ENCODE measurements at regions not wholly inside any gene's neighbourhood (a gene's known extent, or its start where the extent isn't known, plus 50 kb on each side); places are given as distances from the start of the nearest gene placed in this dataset.

DNA sequence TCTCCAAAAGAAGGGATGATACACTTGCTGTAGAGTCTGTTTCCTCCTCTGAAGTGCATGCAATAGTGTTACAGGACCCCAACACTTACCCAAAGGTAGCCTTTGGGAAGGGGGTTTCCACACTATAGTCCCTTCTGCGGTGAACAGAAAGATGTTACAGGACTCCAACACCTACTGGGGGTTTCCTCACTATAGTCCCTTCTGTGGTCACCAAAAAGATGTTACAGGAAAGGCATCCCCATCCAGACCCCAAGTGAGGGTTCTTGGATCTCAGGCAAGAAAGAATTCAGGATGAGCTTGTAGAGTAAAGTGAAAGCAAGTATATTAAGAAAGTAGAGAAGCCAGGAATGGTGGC, 69.2 kb upstream of the PIK3CG start:
- Histone ChIP-seq H3K4me1 (no peaks in the 10 kb centered on the region), H3K4me3 (no peak overlapping the region), H3K27ac (no peak overlapping the region), H3K9me3 (no peaks in the 10 kb centered on the region), H3K27me3 (no peaks in the 10 kb centered on the region), H3K36me3 (no peaks in the 10 kb centered on the region)
- TF ChIP-seq POLR2A (IDR thresholded peaks at IDR 0.05) (no peak), EP300 (IDR thresholded peaks at IDR 0.05) (no peak)
- DNase-seq (no peak), ATAC-seq (ENCODE audit: low FRiP score in 2 of 2) (no peak)
- 60 to 93% methylated on average over 1 of the region's 1 CpG for WGBS, 2 donors

DNA sequence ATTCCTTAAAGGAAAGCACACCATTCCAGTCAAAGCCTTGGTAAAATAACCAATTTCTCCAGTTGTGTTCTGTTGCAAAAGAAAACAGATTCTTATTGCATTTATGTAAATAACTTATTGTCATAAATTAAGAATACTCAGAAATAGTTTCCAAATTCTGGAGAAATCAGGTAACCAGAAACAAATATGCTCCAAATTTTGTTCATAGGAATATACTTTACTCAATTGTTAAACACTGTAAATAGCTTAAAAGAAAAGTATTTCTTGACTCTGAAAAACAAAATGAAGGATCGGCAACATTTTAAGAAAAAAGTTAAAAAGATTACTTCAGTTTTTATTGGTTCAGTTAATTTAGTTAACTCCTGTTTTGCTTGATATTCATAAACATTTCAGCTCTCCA, 67.1 kb upstream of the PIK3CG start:
- Histone ChIP-seq H3K27ac (no peak overlapping the region), H3K4me1 (no peaks in the 10 kb centered on the region), H3K4me3 (no peak overlapping the region), H3K27me3 (no peaks in the 10 kb centered on the region), H3K9me3 (no peaks in the 10 kb centered on the region), H3K36me3 (no peaks in the 10 kb centered on the region)
- WGBS, 2 donors: 97 to 98% methylated on average over 1 of the region's 1 CpG
- ATAC-seq (ENCODE audit: low FRiP score in 2 of 2) (no peak), DNase-seq (no peak)
- TF ChIP-seq POLR2A (IDR thresholded peaks at IDR 0.05) (no peak), EP300 (IDR thresholded peaks at IDR 0.05) (no peak), POLR2AphosphoS5 (IDR thresholded peaks at IDR 0.05) (no peak)
- TF ChIP-seq, protein P1, sequence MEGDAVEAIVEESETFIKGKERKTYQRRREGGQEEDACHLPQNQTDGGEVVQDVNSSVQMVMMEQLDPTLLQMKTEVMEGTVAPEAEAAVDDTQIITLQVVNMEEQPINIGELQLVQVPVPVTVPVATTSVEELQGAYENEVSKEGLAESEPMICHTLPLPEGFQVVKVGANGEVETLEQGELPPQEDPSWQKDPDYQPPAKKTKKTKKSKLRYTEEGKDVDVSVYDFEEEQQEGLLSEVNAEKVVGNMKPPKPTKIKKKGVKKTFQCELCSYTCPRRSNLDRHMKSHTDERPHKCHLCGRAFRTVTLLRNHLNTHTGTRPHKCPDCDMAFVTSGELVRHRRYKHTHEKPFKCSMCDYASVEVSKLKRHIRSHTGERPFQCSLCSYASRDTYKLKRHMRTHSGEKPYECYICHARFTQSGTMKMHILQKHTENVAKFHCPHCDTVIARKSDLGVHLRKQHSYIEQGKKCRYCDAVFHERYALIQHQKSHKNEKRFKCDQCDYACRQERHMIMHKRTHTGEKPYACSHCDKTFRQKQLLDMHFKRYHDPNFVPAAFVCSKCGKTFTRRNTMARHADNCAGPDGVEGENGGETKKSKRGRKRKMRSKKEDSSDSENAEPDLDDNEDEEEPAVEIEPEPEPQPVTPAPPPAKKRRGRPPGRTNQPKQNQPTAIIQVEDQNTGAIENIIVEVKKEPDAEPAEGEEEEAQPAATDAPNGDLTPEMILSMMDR (IDR thresholded peaks at IDR 0.05): no peak

DNA sequence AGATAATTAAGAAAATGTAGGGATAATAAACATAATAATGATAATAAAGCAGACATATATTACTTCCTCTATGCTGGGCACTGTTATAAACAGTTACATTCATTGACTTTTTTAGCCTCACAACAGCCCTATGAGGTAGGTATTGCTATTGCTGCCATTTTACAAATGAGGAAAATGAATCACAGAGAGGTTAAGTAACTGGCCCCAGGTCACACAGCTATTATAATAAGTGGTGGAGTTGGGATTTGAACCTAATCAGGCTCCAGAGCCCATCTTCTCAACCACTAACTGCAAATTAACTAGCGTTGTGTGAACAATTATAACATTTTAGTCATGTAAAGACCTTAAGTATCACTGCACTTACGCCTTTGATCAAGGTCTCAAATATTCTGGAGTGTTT, 62.5 kb upstream of the PIK3CG start:
- 94 to 100% methylated on average over 2 of the region's 2 CpGs for WGBS, 2 donors
- H3K4me1 ChIP-seq: no peaks in the 10 kb centered on the region
- H3K9me3 ChIP-seq: no peaks in the 10 kb centered on the region
- no peak overlapping the region for H3K4me3 ChIP-seq
- no peaks in the 10 kb centered on the region for H3K36me3 ChIP-seq
- TF ChIP-seq EP300 (IDR thresholded peaks at IDR 0.05) (no peak), POLR2AphosphoS5 (IDR thresholded peaks at IDR 0.05) (no peak), POLR2A (IDR thresholded peaks at IDR 0.05) (no peak)
- TF ChIP-seq, protein P1 (IDR thresholded peaks at IDR 0.05): no peak
- no peaks in the 10 kb centered on the region for H3K27me3 ChIP-seq
- ATAC-seq (ENCODE audit: low FRiP score in 2 of 2) (no peak), DNase-seq (no peak)
- no peak overlapping the region for H3K27ac ChIP-seq

DNA sequence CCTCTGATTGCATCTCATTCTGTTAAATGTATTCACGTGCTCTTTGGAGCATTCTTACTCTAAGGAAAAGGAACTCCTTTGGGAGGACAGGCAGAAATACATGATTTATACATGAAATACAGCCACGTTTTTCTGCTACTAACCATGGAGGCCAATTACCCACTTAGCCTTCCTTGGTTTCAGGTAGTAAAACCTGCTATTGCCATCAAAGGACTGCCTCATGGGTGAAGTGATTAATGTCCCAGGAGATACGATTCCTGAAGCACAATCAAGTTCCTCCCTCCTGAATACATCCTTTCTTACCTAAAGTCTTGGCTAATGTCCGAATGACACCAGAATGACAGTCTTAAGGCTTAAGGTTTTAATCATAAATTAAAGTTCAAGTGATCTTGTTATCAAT, 58.5 kb upstream of the PIK3CG start:
- no peak for DNase-seq
- Histone ChIP-seq H3K4me1 (no peaks in the 10 kb centered on the region), H3K9me3 (no peaks in the 10 kb centered on the region), H3K27ac (no peak overlapping the region), H3K36me3 (no peaks in the 10 kb centered on the region), H3K4me3 (no peak overlapping the region), H3K27me3 (no peaks in the 10 kb centered on the region)
- no peak for TF ChIP-seq POLR2A (IDR thresholded peaks at IDR 0.05)
- TF ChIP-seq EP300 (IDR thresholded peaks at IDR 0.05): no peak
- TF ChIP-seq, protein P1 (IDR thresholded peaks at IDR 0.05): no peak
- TF ChIP-seq POLR2AphosphoS5 (IDR thresholded peaks at IDR 0.05): no peak
- no peak for ATAC-seq (ENCODE audit: low FRiP score in 2 of 2)
- 77 to 81% methylated on average over 4 of the region's 4 CpGs for WGBS, 2 donors

DNA sequence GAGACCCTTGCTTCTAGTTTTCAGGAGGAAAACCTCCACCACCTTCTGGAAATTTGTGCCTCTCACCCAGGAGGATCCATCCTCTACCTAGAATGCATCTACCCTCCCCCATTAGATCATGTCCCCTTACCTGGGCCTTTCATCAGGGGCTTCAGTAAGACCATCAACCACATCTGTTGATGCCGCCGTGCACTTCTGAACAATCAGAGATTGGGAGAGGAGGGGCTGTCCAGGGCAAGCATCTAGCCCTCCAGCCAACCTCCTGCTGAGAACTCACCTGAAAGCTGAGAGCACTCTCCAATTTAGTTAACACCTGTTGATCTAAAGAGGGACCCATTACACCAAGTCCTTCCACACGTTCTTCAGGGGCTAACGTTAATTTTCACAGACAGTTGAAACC, 57.6 kb upstream of the PIK3CG start:
- WGBS, 2 donors: 65 to 81% methylated on average over 4 of the region's 4 CpGs
- no peak overlapping the region for H3K4me3 ChIP-seq
- no peak overlapping the region for H3K27ac ChIP-seq
- DNase-seq: no peak
- ATAC-seq (ENCODE audit: low FRiP score in 2 of 2): no peak
- no peaks in the 10 kb centered on the region for H3K4me1 ChIP-seq
- no peaks in the 10 kb centered on the region for H3K9me3 ChIP-seq
- H3K36me3 ChIP-seq: no peaks in the 10 kb centered on the region
- no peak for TF ChIP-seq POLR2AphosphoS5 (IDR thresholded peaks at IDR 0.05)
- no peak for TF ChIP-seq POLR2A (IDR thresholded peaks at IDR 0.05)
- TF ChIP-seq, protein P1 (IDR thresholded peaks at IDR 0.05): no peak
- no peak for TF ChIP-seq EP300 (IDR thresholded peaks at IDR 0.05)
- H3K27me3 ChIP-seq: no peaks in the 10 kb centered on the region

Measured in upper lobe of left lung (tissue), 6 donors.